ENCODE measurements at regions not wholly inside any gene's neighbourhood (a gene's known extent, or its start where the extent isn't known, plus 50 kb on each side); places are given as distances from the start of the nearest gene placed in this dataset.

GRCh38 chr6:168210239-168211105 lies 109.1 kb downstream of the DACT2 start:
- no peak for DNase-seq

- DNase-seq, result no peak
Measured at GRCh38 chr6:168209420-168209819, 110.2 kb downstream of the DACT2 start.

DNA sequence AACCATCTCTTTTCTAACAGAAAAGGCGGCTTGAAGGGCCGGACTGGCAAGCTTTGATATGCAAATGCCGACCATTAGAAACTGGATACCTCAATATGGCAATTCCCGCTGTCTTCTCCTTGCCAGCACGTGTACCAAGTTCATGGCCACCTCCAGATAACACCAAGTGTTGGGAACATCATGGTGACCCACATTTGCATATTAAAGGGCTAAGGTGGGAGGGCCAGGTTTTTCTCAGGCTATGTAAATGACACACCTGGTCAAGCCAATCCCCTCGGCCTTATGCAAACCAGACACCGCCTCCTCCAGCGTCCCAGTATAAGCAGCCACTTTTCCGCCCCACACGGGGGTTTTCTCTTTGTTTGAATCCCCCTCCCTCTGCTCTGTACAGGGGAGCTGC lies 110.7 kb downstream of the DACT2 start:
- DNase-seq, result no peak

DNA sequence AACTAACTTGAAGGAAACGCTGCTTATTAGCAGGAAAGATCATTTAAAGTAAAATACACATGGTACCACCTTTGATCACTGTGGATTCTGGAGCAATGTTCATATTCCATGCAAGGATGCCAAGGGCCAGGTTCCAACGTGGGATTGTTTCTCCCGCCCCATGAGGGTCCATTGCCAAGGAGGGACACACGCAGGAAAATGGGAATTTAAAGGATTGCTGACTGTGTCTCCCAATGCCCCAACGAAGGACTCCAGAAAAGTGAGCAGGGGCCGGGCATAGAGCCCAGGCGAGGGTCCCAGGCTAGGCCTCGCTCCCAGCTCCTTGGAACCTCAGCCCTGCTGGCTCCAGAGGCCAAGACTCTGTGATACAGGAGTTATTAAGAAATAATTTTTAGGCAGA lies 111.2 kb downstream of the DACT2 start:
- no peak for DNase-seq

- no peak for DNase-seq
Measured at GRCh38 chr6:168207421-168208175, 112.0 kb downstream of the DACT2 start.

DNA sequence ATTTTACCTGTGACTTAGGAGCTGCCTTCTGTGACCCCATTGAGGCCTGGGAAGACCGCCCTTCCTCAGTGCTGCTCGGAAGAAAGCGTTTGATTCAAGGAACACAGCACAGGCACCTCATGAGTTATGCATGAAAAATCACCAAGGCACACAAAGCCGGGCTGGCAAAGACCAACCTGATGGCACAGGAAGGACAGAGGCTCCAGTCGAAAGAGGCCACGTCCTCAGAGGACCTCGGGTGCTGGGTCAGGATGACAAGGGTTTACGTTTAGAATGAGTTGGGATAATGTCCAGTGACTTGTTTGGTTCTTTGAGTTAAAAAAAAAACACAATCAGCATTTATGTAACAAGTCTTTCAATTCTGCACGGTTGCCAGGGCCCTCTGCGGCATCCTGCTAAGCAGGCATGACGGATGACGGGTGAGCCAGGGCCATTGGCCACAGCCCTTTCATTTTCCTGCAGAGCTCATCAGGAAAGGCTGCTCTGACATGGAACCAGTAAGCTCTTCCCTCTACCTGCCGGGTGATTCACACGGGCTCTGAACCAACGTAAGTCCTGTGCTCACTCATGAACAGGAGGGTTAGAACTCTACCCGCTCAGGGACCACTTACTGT lies 112.8 kb downstream of the DACT2 start:
- DNase-seq, result no peak

DNA sequence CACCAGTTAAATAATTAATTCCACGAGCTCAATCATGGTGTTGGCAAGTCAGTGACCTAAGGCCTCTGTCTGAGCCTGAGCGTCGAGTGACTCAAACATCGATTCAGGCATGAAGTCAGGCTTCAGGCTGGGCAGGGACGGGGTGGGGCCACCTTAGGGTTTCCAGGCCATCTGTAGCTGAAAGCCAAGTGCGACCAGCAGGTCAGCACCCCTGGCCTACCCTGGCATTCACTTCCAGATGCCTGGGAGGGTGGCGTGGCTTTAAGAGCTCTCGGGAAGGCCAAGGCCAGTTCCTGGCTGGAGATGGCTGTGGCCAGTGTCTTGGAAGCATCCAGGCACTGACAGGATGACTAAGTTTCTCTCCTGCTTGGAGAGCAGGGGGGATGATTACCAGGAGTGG lies 113.4 kb downstream of the DACT2 start:
- no peak for DNase-seq

- DNase-seq, result no peak
Measured at GRCh38 chr6:168201799-168202198, 117.8 kb downstream of the DACT2 start.

DNA sequence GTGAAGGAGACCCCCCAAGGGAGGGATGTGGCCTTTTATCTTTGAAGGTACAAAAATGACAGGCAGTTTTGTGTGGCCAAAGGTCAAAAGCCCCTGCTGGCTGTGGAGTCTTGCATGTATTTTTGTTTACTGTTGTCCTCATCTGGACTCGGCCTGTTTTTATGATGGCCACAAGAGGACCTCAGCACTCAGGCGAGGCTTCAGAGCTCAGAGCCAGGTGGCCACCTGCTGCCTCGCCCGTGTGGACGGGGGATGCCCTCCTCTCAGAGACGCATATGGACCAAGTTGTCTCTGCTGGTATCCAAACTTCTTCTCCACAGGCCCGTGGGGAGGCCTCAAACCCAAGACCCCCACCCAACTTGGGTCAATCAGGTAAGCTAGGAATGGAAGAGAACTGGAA lies 118.2 kb downstream of the DACT2 start:
- no peak for DNase-seq

DNA sequence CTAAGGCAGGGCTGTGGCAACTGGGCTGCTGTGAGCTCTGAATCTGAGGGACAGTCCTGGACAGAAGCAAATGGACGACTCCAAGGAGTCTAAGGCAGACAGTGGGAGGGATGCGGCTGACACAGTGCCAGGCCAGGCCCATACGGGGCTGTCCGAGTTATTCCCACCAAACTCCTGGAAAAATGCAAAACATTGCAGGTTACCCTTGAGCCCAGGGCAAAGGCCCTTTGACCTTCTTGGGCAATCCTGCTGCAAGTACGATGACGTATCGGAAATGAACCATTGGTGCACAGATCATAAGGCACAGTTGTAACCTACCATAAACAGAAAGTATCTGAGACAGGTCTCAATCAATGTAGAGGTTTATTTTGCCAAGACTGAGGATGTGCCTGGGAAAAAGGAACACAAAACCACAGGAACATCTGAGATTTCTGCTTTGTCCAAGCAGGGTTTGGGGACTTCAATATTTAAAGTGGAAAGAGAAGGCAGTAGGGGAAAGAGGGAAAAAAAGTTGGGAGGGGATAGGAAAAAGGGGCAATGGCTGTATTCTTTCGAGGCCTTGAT lies 118.9 kb downstream of the DACT2 start:
- no peak for DNase-seq

GRCh38 chr6:168198302-168199180 lies 119.5 kb upstream of the FRMD1 start:
- no peak for DNase-seq

DNA sequence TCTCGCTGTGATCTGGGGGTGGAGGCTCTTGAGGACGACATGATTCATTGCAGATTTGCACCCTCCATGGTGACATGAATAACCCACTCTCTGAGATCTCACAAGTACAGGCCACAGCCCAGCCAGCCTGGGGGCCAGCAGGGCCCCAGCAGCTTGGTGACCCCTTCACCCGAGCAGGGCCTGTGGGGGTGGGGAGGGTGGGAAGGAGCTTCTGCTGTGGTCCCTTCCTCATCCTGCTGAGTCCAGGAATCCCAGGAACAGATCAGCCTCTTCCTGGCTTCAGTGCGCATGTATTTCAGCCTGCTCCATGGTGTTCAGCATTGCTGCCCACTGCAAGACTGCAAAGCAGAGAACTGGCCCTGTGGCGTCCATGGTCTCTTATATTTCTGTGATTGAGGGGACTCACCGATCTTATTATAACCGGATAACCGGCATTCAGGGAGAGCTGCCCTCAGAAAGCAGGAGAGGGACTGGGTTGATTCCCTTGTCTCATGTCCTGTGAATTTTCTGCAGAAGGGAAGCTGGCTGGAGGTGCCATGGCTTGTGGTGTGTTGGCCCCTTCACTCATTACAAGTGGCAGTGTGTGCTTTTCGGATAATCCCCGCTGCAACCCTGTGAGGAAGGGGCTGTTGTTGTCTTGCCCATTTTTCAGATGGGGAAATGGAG lies 118.8 kb upstream of the FRMD1 start:
- no peak for DNase-seq

DNA sequence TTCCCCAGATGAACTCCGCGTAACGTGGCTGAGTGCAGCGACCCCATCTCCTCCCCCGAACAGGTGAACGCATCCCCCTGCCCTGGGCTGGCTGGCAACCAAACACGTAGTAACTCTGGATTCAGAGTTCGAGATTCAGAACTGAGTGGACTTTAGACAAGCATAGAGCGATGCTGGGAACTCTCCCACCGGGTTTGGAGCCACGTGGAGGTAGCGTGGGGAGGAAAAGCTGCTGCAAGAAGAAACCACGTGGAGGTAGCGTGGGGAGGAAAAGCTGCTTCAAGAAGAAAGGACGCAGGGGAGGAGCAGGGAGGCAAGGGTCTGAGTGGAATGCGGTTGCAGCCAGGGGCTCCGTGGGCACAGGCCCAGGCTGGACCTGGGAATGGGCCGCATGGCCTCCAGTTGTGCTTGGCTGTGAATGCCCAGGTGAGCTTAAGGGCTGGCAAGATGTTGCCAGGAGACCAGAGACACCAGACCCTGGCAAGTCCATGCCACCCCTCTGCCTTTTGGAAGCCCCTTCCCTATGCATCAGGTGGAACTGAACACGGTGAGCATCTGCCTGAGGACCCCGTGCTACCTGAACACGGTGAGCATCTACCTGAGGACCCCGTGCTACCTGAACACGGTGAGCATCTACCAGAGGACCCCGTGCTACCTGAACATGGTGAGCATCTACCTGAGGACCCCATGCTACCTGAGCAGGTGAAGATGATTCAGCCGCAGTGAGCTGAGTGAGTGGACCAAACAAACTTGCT lies 118.0 kb upstream of the FRMD1 start:
- DNase-seq, result no peak

DNA sequence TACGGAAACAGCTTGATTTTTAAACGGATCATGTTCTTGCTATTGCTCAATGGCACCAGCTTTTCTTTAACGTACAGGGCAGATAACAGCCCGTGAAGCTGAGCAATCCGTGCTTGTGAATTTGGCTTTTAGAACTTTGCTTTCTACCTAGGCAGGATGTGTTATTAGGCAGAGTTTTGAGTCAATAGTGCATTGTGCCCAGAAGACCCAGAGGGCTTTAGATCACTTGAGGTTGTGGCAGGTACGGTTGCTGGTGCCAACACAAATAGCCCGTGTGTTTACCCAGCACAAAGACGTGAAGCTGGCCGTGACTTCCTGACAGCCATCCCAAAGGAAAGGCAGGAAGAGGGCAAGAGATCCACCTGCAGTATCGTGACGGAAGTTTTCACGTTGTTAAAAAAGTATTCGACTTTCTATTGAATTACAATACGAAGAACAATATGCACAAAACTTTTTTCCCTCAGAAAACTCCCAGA lies 117.4 kb upstream of the FRMD1 start:
- DNase-seq, result peak; percentile 53

DNA sequence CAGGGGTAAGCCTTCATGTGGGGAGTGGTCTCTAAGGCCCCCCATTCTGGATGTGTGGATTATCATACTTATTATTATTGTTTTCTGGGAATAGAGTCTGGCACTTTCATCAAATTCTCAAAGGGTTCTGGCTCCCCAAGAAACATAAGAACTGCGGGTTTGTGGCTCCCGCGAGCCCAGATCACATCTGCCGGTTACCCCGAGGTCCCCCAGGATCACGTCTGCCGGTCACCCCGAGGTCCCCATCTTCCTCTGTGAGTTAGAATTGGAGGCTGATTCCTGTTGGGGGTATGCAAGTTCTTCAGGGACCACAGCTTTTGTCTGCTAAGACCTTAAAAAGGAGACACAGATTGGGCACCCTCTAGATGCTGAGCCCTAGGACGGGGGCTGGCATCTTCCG lies 116.7 kb upstream of the FRMD1 start:
- no peak for DNase-seq

DNA sequence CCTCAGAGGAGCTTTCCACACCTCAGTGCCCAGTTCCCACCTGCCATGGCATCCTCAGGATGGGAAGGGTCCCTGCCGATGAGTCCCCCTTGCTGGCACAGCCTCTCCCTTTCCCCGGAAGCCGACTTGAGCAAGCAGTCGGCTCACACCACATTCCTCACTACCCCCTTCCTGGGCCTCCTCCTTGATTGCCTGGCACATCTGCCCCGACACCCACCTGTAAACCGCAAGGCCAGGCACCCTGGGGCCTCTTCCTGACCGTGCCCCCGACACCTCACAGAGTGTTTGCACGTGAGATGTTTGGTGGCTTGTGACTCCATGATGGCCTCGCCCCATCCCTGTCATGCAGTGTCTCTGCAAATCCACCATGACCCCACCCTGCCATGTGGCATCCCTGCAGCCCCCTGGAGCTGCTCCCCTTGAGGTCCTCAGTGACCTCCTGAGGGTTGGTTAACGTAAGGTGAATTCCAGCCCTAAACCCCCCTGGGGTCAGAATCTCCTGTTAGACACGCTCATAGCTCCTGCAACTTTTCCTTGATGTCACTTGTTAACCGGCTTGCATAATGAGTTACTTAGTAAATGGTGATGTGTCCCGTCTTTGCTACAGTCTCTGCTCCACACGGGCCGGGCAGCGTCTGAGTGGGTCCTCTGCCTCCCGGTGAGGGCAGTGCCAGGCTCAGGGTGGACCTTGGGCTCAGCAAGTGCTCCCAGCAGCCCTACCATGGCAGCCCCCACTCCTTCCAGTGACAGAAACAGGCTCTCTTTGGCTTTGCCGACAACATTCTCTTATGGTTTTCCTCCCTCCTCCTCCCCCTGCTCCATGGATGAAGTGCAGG lies 115.9 kb upstream of the FRMD1 start:
- DNase-seq, result no peak

GRCh38 chr6:168193816-168194721 lies 115.1 kb upstream of the FRMD1 start:
- DNase-seq, result no peak

GRCh38 chr6:168192901-168193815 lies 114.1 kb upstream of the FRMD1 start:
- no peak for DNase-seq
